Chondrocyte (in vitro differentiated cells): ENCODE measurements at regions not wholly inside any gene's neighbourhood (a gene's known extent, or its start where the extent isn't known, plus 50 kb on each side); places are given as distances from the start of the nearest gene placed in this dataset.

Source experiments
- DNase-seq: peaks from one replicate; pipeline ENCODE4 v3.0.0; 2021; ENCODE audit warnings: mixed read lengths, low spot score
- H3K27ac Mint-ChIP-seq: one replicate; pipeline ENCODE4 v1.8.0; 2021; ENCODE audit warnings: mild to moderate bottlenecking, moderate library complexity, mixed read lengths; ENCODE audit not compliant: unreplicated experiment
- H3K27me3 Mint-ChIP-seq: 2 replicates; pipeline ENCODE4 v1.8.0; 2021; ENCODE audit warnings: low read depth, mixed read lengths
- H3K36me3 Mint-ChIP-seq: 2 replicates; pipeline ENCODE4 v1.8.0; 2021; ENCODE audit warnings: low read depth, mixed read lengths
- H3K4me1 Mint-ChIP-seq: 2 replicates; pipeline ENCODE4 v1.8.0; 2021; ENCODE audit warnings: low read depth, mild to moderate bottlenecking, mixed read lengths
- H3K4me3 Mint-ChIP-seq: one replicate; pipeline ENCODE4 v1.8.0; 2021; ENCODE audit warnings: mild to moderate bottlenecking, moderate library complexity, mixed read lengths; ENCODE audit not compliant: unreplicated experiment
- H3K9me3 Mint-ChIP-seq: 2 replicates; pipeline ENCODE4 v1.8.0; 2021; ENCODE audit warnings: low read depth, mixed read lengths
- CTCF ChIP-seq: fragments of 200-600 bp; sonication (generic); IDR thresholded peaks from 2 replicates; pipeline ENCODE4 v1.5.0; 2021; ENCODE audit warnings: antibody characterized with exemption, mild to moderate bottlenecking, moderate library complexity

- DNase-seq = no peak
- H3K36me3 Mint-ChIP-seq = peaks cover 1% of the 10 kb centered on the region
- H3K4me1 Mint-ChIP-seq = peaks cover 5% of the 10 kb centered on the region
- no peak overlapping the region for H3K4me3 Mint-ChIP-seq
- peaks cover 23% of the 10 kb centered on the region for H3K9me3 Mint-ChIP-seq
- no peaks in the 10 kb centered on the region for H3K27me3 Mint-ChIP-seq
- no peak for TF ChIP-seq CTCF
- H3K27ac Mint-ChIP-seq = no peak overlapping the region
Observed at GRCh38 chr14:51495319-51495718, 156.4 kb upstream of the FRMD6 start.

DNA sequence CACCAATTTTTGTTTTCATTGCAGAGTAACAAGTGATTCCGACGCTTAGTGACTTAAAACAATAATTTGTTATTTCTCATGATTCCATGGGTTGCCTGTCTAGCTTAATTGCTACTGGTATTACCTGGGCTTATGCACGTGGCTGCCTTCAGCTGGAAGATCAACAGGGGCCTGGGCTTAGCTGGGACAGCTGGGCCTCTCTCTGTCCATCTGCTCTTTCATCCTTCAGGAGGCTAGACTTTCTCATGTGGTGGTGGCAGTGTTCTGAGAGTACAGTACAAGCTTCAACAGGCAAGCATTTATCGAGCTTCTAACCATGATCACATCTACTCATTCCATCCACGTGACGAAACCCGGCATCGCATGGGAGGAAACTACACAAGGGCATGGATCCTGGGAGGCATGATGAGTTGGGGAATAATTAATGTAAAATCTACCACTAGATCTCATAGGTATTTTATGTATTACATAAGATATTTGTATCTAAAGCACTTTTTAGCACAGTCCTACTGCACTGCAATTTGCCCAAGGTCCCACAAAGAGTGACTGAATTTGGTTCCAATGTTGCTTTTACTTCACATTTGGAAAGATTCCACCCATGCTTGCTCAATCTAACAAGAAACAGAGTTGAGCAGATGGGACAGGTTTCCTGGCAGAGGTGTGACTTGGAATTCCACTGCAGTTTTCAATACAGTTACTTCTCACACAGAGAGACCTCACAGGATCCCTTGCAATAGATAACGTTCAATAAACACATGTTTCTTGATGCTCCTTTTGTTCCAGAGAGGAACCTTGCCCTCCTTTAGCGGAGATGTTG is 153.1 kb upstream of the FRMD6 start:
- Mint-ChIP-seq H3K9me3 (peaks cover 36% of the 10 kb centered on the region), H3K4me3 (no peak overlapping the region), H3K4me1 (no peaks in the 10 kb centered on the region), H3K27me3 (no peaks in the 10 kb centered on the region), H3K36me3 (peaks cover 6% of the 10 kb centered on the region), H3K27ac (no peak overlapping the region)
- DNase-seq = no peak
- TF ChIP-seq CTCF = no peak

DNA sequence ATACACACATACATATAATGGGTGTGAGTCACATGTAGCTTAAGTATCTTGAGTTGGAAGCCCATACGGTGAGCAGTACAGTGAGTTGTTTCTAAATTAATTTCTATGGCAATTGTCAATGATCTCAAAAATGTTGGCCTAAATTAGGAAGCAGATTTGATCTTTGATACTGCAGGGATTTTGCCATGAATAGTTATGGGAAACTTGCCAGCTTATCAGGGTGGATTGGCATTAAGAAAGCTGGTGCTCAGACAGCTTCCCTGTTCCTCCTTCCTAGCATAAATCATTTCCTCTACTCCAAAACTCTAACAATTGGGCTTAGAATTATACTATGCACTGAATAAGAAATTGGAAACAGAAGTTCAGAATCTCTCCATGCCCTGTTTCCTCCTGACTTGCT is 150.9 kb upstream of the FRMD6 start:
- peaks cover 2% of the 10 kb centered on the region for H3K4me1 Mint-ChIP-seq
- peaks cover 31% of the 10 kb centered on the region for H3K9me3 Mint-ChIP-seq
- no peak overlapping the region for H3K27ac Mint-ChIP-seq
- DNase-seq = no peak
- H3K4me3 Mint-ChIP-seq = no peak overlapping the region
- H3K36me3 Mint-ChIP-seq = peaks cover 6% of the 10 kb centered on the region
- no peaks in the 10 kb centered on the region for H3K27me3 Mint-ChIP-seq
- no peak for TF ChIP-seq CTCF

DNA sequence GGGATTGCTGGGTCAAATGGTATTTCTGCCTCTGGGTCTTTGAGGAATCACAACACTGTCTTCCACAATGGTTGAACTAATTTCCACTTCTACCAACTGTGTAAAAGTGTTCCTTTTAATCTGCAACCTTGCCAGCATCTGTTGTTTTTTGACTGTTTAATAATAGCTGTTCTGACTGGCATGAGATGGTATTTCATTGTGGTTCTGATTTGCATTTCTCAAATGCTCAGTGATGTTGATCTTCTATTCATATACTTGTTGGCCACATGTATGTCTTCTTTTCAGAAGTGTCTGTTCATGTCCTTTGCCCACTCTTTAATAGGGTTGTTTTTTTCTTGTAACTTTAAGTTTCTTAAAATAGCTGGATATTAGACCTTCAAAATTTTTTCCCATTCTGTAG is 150.0 kb upstream of the FRMD6 start:
- Mint-ChIP-seq H3K27ac (no peak overlapping the region), H3K27me3 (no peaks in the 10 kb centered on the region), H3K9me3 (peaks cover 22% of the 10 kb centered on the region), H3K4me1 (peaks cover 2% of the 10 kb centered on the region), H3K36me3 (peaks cover 6% of the 10 kb centered on the region), H3K4me3 (no peak overlapping the region)
- TF ChIP-seq CTCF = no peak
- DNase-seq = no peak

- H3K27ac Mint-ChIP-seq = no peak overlapping the region
- no peak for TF ChIP-seq CTCF
- H3K4me3 Mint-ChIP-seq = no peak overlapping the region
- peaks cover 24% of the 10 kb centered on the region for H3K4me1 Mint-ChIP-seq
- no peaks in the 10 kb centered on the region for H3K27me3 Mint-ChIP-seq
- H3K9me3 Mint-ChIP-seq = peaks cover 15% of the 10 kb centered on the region
- no peak for DNase-seq
- peaks cover 4% of the 10 kb centered on the region for H3K36me3 Mint-ChIP-seq
Observed at GRCh38 chr14:51504669-51505068, 147.0 kb upstream of the FRMD6 start.
